HEK293T (cell line): ENCODE measurements at regions not wholly inside any gene's neighbourhood (a gene's known extent, or its start where the extent isn't known, plus 50 kb on each side); places are given as distances from the start of the nearest gene placed in this dataset.

Experiments used
- BHLHE40 ChIP-seq: fragments of 450-650 bp; IDR thresholded peaks from 2 replicates; pipeline ENCODE4 v1.6.1; 2016; ENCODE audit warnings: mild to moderate bottlenecking, moderate library complexity, borderline replicate concordance
- CTBP1 ChIP-seq: fragments of 450-650 bp; IDR thresholded peaks from 2 replicates; pipeline ENCODE4 v1.6.1; 2016; ENCODE audit warnings: borderline replicate concordance
- ELF4 ChIP-seq: fragments of 450-650 bp; IDR thresholded peaks from 2 replicates; pipeline ENCODE4 v1.6.1; 2017; ENCODE audit warnings: antibody characterized with exemption
- FOXA1 ChIP-seq: fragments of 450-650 bp; IDR thresholded peaks from 2 replicates; pipeline ENCODE4 v1.6.1; 2016; ENCODE audit warnings: mild to moderate bottlenecking
- FOXK2 ChIP-seq: fragments of 450-650 bp; IDR thresholded peaks from 2 replicates; pipeline ENCODE4 v1.6.1; 2016; ENCODE audit warnings: mild to moderate bottlenecking
- FOXM1 ChIP-seq: fragments of 450-650 bp; IDR thresholded peaks from 2 replicates; pipeline ENCODE4 v1.6.1; 2017; ENCODE audit warnings: mild to moderate bottlenecking, borderline replicate concordance
- HDGF ChIP-seq: fragments of 450-650 bp; IDR thresholded peaks from 2 replicates; pipeline ENCODE4 v1.6.1; 2017; ENCODE audit warnings: antibody characterized with exemption, borderline replicate concordance
- L3MBTL2 ChIP-seq: fragments of 450-650 bp; conservative IDR thresholded peaks from 2 replicates; pipeline ENCODE4 v1.6.1; 2016; ENCODE audit warnings: mild to moderate bottlenecking
- NFRKB ChIP-seq: fragments of 450-650 bp; IDR thresholded peaks from 2 replicates; pipeline ENCODE4 v1.6.1; 2016; ENCODE audit warnings: mild to moderate bottlenecking, moderate library complexity
- SP1 ChIP-seq: fragments of 450-650 bp; IDR thresholded peaks from 2 replicates; pipeline ENCODE4 v1.6.1; 2017
- SUZ12 ChIP-seq: fragments of 450-650 bp; IDR thresholded peaks from 2 replicates; pipeline ENCODE4 v1.6.1; 2016; ENCODE audit warnings: mild to moderate bottlenecking
- TF ChIP-seq, protein P1 (sequence below): fragments of 450-650 bp; IDR thresholded peaks from 2 replicates; pipeline ENCODE4 v1.6.1; 2016

DNA sequence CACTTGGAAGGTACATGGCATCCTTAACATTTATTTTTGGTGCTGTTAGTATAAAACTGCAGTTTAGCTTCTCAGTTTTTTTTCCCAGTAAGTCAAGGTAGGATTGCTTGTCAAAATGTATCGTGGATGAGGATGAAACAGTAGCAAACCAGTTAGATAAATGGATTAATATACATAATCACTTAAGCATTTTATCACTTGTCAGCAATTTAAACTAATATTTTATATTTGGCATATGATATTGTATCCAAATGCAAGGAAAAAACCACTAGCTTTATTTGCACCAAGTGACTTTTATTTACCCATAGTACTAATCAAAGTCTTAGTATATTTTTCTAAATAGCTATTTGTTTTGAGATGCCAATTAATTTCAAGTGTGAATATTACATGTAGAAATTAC lies 137.7 kb upstream of the XIRP2 start:
- TF ChIP-seq SUZ12 (no peak), FOXK2 (no peak), FOXM1 (no peak), L3MBTL2 (no peak), HDGF (no peak), BHLHE40 (no peak), ELF4 (no peak), FOXA1 (no peak), NFRKB (no peak), CTBP1 (no peak), SP1 (no peak)
- TF ChIP-seq, protein P1, sequence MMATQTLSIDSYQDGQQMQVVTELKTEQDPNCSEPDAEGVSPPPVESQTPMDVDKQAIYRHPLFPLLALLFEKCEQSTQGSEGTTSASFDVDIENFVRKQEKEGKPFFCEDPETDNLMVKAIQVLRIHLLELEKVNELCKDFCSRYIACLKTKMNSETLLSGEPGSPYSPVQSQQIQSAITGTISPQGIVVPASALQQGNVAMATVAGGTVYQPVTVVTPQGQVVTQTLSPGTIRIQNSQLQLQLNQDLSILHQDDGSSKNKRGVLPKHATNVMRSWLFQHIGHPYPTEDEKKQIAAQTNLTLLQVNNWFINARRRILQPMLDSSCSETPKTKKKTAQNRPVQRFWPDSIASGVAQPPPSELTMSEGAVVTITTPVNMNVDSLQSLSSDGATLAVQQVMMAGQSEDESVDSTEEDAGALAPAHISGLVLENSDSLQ, result no peak
